Endodermal cell (in vitro differentiated cells): ENCODE measurements at regions not wholly inside any gene's neighbourhood (a gene's known extent, or its start where the extent isn't known, plus 50 kb on each side); places are given as distances from the start of the nearest gene placed in this dataset.

Source experiments
- DNase-seq: peaks from one replicate; pipeline ENCODE4 v3.0.0-alpha.2; 2017
- H3K27ac ChIP-seq: 2 replicates; pipeline ENCODE4 v1.5.1; 2013; ENCODE audit warnings: mild to moderate bottlenecking, low read depth, low read length, moderate library complexity
- H3K27me3 ChIP-seq: 2 replicates; pipeline ENCODE4 v1.6.1; 2013; ENCODE audit warnings: mild to moderate bottlenecking, low read length, moderate library complexity; ENCODE audit not compliant: insufficient read depth, control insufficient read depth, poor library complexity, severe bottlenecking
- H3K36me3 ChIP-seq: 2 replicates; pipeline ENCODE4 v1.7.0; 2013; ENCODE audit warnings: mild to moderate bottlenecking, low read length, moderate library complexity; ENCODE audit not compliant: control insufficient read depth, insufficient read depth
- H3K4me1 ChIP-seq: one replicate; pipeline ENCODE4 v1.7.0; 2013; ENCODE audit warnings: low read length; ENCODE audit not compliant: control insufficient read depth, insufficient read depth
- H3K4me3 ChIP-seq: 2 replicates; pipeline ENCODE4 v1.5.1; 2013; ENCODE audit warnings: mild to moderate bottlenecking, low read length, moderate library complexity
- H3K9ac ChIP-seq: 2 replicates; pipeline ENCODE4 v1.6.1; 2013; ENCODE audit warnings: mild to moderate bottlenecking, low read length, moderate library complexity; ENCODE audit not compliant: poor library complexity, severe bottlenecking; ENCODE audit errors: extremely low read depth
- H3K9me3 ChIP-seq: 2 replicates; pipeline ENCODE4 v1.6.1; 2013; ENCODE audit warnings: mild to moderate bottlenecking, low read length, moderate library complexity; ENCODE audit not compliant: control insufficient read depth
- H3K27ac Mint-ChIP-seq: 2 replicates; pipeline ENCODE4 v1.8.0; 2020; ENCODE audit warnings: mixed read lengths
- H3K27me3 Mint-ChIP-seq: 2 replicates; pipeline ENCODE4 v1.8.0; 2021; ENCODE audit warnings: mild to moderate bottlenecking, mixed read lengths; ENCODE audit not compliant: insufficient read depth
- H3K36me3 Mint-ChIP-seq: 2 replicates; pipeline ENCODE4 v1.8.0; 2020; ENCODE audit warnings: low read depth, mixed read lengths
- H3K4me1 Mint-ChIP-seq: 2 replicates; pipeline ENCODE4 v1.8.0; 2020; ENCODE audit warnings: mixed read lengths
- H3K4me3 Mint-ChIP-seq: 2 replicates; pipeline ENCODE4 v1.8.0; 2020; ENCODE audit warnings: mild to moderate bottlenecking, moderate library complexity, mixed read lengths
- H3K9me3 Mint-ChIP-seq: 2 replicates; pipeline ENCODE4 v1.8.0; 2020; ENCODE audit warnings: mild to moderate bottlenecking, mixed read lengths
- WGBS, 2 experiments: methylation state at CpG; one replicate each; pipeline versions ENCODE4 v1.1.5 to v1.1.7; 2013; ENCODE audit warnings: missing lambda C conversion rate in 2 of 2, mixed read lengths in 1 of 2; ENCODE audit not compliant: insufficient coverage in 1 of 2, insufficient read length in 1 of 2; 5-methylcytosine and 5-hydroxymethylcytosine counted together
- TF ChIP-seq, protein P1 (sequence below): fragments of 200-600 bp; sonication (generic); conservative IDR thresholded peaks from 2 replicates; pipeline ENCODE4 v1.5.0; 2021; ENCODE audit warnings: antibody characterized with exemption, mild to moderate bottlenecking

DNA sequence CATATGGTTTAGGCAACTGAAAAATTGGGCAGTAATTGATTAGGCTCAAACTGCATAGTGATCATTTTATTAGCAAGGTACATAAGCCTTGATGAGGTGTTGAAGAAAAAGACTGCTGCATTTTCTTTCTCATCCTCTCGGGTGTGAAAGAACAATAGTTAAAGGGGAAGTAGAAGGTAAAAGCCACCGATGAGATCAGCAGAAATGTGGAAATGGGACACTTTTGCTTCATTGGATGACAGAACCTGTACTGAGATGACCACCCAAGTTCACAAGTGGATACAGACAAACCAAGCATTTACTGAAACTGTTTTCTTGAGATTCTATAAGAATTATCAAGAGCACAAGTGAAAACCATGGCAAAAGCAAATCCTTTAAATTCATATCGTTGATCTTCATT, 184.0 kb downstream of the TMX1 start:
- no peaks in the 10 kb centered on the region for H3K36me3 ChIP-seq
- no peak overlapping the region for H3K27ac ChIP-seq
- no peak overlapping the region for H3K27ac Mint-ChIP-seq
- H3K4me1 ChIP-seq = peaks cover 12% of the 10 kb centered on the region
- peaks cover 23% of the 10 kb centered on the region for H3K9me3 Mint-ChIP-seq
- peaks cover 5% of the 10 kb centered on the region for H3K36me3 Mint-ChIP-seq
- TF ChIP-seq, protein P1, sequence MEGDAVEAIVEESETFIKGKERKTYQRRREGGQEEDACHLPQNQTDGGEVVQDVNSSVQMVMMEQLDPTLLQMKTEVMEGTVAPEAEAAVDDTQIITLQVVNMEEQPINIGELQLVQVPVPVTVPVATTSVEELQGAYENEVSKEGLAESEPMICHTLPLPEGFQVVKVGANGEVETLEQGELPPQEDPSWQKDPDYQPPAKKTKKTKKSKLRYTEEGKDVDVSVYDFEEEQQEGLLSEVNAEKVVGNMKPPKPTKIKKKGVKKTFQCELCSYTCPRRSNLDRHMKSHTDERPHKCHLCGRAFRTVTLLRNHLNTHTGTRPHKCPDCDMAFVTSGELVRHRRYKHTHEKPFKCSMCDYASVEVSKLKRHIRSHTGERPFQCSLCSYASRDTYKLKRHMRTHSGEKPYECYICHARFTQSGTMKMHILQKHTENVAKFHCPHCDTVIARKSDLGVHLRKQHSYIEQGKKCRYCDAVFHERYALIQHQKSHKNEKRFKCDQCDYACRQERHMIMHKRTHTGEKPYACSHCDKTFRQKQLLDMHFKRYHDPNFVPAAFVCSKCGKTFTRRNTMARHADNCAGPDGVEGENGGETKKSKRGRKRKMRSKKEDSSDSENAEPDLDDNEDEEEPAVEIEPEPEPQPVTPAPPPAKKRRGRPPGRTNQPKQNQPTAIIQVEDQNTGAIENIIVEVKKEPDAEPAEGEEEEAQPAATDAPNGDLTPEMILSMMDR = no peak
- no peaks in the 10 kb centered on the region for H3K27me3 Mint-ChIP-seq
- H3K4me3 ChIP-seq = no peak overlapping the region
- H3K9ac ChIP-seq = no peak overlapping the region
- H3K4me1 Mint-ChIP-seq = peaks cover under 1% of the 10 kb centered on the region
- no peak for DNase-seq
- no peaks in the 10 kb centered on the region for H3K27me3 ChIP-seq
- H3K9me3 ChIP-seq = peaks cover 19% of the 10 kb centered on the region
- H3K4me3 Mint-ChIP-seq = no peak overlapping the region
- 80 to 83% methylated on average over 3 of the region's 3 CpGs for WGBS, 2 experiments

GRCh38 chr14:51424561-51425251, 184.7 kb downstream of the TMX1 start:
- no peaks in the 10 kb centered on the region for H3K27me3 ChIP-seq
- 80 to 90% methylated on average over 4 to 5 of the region's 5 CpGs for WGBS, 2 experiments
- H3K4me3 ChIP-seq = no peak overlapping the region
- peaks cover 12% of the 10 kb centered on the region for H3K9me3 ChIP-seq
- H3K36me3 ChIP-seq = no peaks in the 10 kb centered on the region
- Mint-ChIP-seq H3K27ac (no peak overlapping the region), H3K27me3 (no peaks in the 10 kb centered on the region), H3K36me3 (peaks cover 5% of the 10 kb centered on the region), H3K9me3 (peaks cover 17% of the 10 kb centered on the region), H3K4me1 (peaks cover 4% of the 10 kb centered on the region), H3K4me3 (no peak overlapping the region)
- TF ChIP-seq, protein P1 = no peak
- peak overlapping the region; percentile 3 for H3K27ac ChIP-seq
- no peak overlapping the region for H3K9ac ChIP-seq
- H3K4me1 ChIP-seq = peaks cover 12% of the 10 kb centered on the region
- DNase-seq = no peak

GRCh38 chr14:51428981-51429380, 188.9 kb downstream of the TMX1 start:
- no peak for DNase-seq
- Mint-ChIP-seq H3K4me3 (no peak overlapping the region), H3K4me1 (peaks cover 18% of the 10 kb centered on the region), H3K9me3 (no peaks in the 10 kb centered on the region), H3K27me3 (no peaks in the 10 kb centered on the region), H3K36me3 (no peaks in the 10 kb centered on the region), H3K27ac (no peak overlapping the region)
- no peak overlapping the region for H3K9ac ChIP-seq
- no peaks in the 10 kb centered on the region for H3K27me3 ChIP-seq
- no peaks in the 10 kb centered on the region for H3K36me3 ChIP-seq
- peaks cover 13% of the 10 kb centered on the region for H3K4me1 ChIP-seq
- H3K4me3 ChIP-seq = no peak overlapping the region
- TF ChIP-seq, protein P1 = no peak
- no peak overlapping the region for H3K27ac ChIP-seq
- H3K9me3 ChIP-seq = no peaks in the 10 kb centered on the region
- WGBS, 2 experiments = 81 to 100% methylated on average over 1 of the region's 1 CpG
